Fibroblast of villous mesenchyme (primary cell): ENCODE measurements at regions not wholly inside any gene's neighbourhood (a gene's known extent, or its start where the extent isn't known, plus 50 kb on each side); places are given as distances from the start of the nearest gene placed in this dataset.

Experiments
- DNase-seq: peaks from one replicate; pipeline ENCODE4 v3.0.0-alpha.2; 2010; ENCODE audit warnings: low read depth
- H3K4me3 ChIP-seq: 2 replicates; pipeline ENCODE4 v1.5.1; 2011; ENCODE audit warnings: low read depth, mild to moderate bottlenecking, low read length
- TF ChIP-seq, protein P1 (sequence below): IDR thresholded peaks from 2 replicates; pipeline ENCODE4 v1.5.1; 2012; ENCODE audit warnings: low read depth, mild to moderate bottlenecking, low read length; ENCODE audit not compliant: insufficient read depth

DNA sequence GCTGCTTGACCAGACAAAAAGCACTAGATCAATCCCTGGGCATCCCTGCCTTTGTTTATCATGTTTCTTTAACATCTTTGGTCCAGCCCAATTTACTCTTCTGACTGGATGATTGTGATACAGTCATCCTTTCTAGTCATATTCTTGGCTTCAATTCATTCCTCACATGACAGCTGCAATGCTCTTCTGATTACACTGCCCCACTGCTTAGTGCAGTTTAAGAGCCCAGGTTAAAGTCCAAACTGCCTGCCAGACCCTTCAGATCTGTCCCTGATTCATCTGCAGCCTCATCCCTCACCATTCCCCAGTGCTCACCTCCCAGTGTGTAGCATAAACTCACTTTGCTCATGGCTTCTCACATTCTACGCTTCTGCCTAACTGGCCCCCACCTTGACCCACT is 383.8 kb downstream of the TNS3 start:
- TF ChIP-seq, protein P1, sequence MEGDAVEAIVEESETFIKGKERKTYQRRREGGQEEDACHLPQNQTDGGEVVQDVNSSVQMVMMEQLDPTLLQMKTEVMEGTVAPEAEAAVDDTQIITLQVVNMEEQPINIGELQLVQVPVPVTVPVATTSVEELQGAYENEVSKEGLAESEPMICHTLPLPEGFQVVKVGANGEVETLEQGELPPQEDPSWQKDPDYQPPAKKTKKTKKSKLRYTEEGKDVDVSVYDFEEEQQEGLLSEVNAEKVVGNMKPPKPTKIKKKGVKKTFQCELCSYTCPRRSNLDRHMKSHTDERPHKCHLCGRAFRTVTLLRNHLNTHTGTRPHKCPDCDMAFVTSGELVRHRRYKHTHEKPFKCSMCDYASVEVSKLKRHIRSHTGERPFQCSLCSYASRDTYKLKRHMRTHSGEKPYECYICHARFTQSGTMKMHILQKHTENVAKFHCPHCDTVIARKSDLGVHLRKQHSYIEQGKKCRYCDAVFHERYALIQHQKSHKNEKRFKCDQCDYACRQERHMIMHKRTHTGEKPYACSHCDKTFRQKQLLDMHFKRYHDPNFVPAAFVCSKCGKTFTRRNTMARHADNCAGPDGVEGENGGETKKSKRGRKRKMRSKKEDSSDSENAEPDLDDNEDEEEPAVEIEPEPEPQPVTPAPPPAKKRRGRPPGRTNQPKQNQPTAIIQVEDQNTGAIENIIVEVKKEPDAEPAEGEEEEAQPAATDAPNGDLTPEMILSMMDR: no peak
- DNase-seq: no peak
- no peak overlapping the region for H3K4me3 ChIP-seq

DNA sequence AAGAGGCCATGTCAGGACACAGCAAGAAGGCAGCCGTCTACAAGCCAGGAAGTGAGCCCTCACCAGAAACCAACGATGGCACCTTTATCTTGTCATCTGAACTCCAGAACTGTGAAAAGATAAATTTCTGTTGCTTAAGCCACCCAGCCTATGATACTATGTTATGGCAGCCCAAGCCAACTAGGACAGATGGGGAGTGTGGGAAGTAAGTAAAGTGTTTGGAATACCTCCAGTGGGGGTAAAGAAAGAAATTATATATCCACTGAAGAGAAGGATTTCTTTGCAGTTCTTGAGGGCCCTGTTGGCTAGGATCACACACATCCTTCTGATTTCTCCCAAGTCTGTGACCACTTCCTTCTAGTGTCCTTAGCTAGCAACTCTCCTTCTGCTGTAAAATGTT is 384.4 kb downstream of the TNS3 start:
- no peak for DNase-seq
- no peak overlapping the region for H3K4me3 ChIP-seq
- TF ChIP-seq, protein P1: no peak

GRCh38 chr7:47196737-47197136 is 385.2 kb downstream of the TNS3 start:
- DNase-seq: no peak
- no peak overlapping the region for H3K4me3 ChIP-seq
- TF ChIP-seq, protein P1: no peak

DNA sequence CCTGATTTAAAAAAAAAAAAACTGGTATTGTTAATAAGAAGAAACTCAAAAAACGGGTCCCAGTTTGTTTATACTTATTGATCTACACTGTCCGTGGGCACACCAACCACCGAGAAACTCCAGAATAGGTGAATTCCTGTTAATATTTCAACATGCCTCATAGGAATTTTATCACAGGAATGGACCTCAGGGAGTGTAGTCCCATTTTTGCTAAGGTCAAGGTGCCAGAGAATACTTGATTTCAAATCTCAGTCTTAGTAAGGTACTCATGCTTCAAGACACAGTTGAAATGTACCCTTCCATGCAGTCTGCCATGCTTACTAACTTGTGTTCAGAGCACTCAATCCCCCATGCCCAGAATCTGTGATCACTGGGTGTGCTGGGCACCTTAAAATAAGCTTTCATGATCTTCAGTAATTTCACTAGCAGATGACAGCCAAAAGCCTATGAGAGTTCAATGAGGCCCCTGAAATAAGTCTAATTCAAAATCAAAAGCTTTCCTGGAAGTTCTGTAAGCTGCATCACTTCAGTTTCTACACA is 385.7 kb downstream of the TNS3 start:
- no peak for DNase-seq
- H3K4me3 ChIP-seq: no peak overlapping the region
- TF ChIP-seq, protein P1: no peak

GRCh38 chr7:47195641-47196040 is 386.3 kb downstream of the TNS3 start:
- TF ChIP-seq, protein P1: peak; percentile 34
- DNase-seq: no peak
- no peak overlapping the region for H3K4me3 ChIP-seq

DNA sequence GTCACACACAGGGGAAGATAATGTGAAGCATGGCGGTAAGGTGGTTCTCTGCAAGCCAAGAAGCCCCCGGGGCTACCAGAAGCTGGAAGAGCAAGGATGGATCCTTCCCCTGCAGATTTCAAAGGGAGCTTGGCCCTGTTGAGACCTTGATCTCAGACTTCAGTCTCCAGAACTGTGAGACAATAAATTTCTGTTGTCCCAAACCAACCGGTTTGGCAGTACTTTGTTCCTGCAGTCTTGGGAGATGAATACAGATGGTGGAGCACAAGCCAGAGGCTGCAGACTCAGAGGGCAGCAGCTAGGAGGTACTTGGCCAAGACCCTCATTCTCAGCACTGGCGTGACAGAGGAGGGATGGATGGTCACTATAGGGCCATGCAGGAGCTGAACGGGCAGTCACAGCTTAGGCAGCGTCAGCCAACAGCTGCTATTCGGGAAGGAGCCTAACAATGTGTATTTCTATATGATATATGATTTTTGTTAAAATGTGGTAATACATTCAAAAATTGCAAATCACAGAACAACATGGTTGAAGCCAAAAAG is 387.3 kb downstream of the TNS3 start:
- DNase-seq: no peak
- TF ChIP-seq, protein P1: no peak
- H3K4me3 ChIP-seq: no peak overlapping the region

DNA sequence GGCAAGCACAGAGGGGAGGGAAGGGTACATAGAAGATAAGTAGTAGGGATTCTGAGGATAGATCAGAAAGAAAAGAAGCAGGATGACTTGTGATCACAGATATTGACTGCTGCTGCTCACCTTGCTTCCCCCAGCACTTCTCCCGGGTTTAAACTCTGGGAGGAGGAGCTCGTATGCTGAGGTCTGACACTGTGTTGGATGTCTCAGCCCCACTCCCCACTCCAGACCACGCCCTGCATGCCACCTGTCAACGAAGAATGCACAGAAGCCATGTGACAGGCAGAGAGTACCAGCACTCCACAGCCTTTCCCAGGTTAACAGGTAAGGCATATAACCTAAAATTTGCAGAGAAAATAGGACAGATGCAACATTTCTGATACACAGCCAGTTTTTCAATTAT is 388.9 kb downstream of the TNS3 start:
- no peak for DNase-seq
- no peak overlapping the region for H3K4me3 ChIP-seq
- TF ChIP-seq, protein P1: no peak
